Esophagus muscularis mucosa (tissue), 4 donors: ENCODE measurements at regions not wholly inside any gene's neighbourhood (a gene's known extent, or its start where the extent isn't known, plus 50 kb on each side); places are given as distances from the start of the nearest gene placed in this dataset.

Source experiments
- DNase-seq: peaks from one replicate; pipeline ENCODE4 v3.0.0-alpha.2; 2017; ENCODE audit errors: extremely low spot score
- H3K27ac ChIP-seq, 4 donors: fragments of 200-600 bp; sonication (generic); replicated peaks in 1 of 4; 1 replicate in 3 of 4; 2 replicates in 1 of 4; pipeline ENCODE4 v1.5.1; 2016 to 2019; ENCODE audit warnings: mild to moderate bottlenecking in 1 of 4
- H3K27me3 ChIP-seq, 4 donors: fragments of 200-600 bp; sonication (generic); one replicate each; pipeline versions ENCODE4 v1.5.1 to v1.6.0; 2016 to 2019
- H3K36me3 ChIP-seq, 4 donors: fragments of 200-600 bp; sonication (generic); one replicate each; pipeline ENCODE4 v1.5.1; 2016 to 2019
- H3K4me1 ChIP-seq, 4 donors: fragments of 200-600 bp; sonication (generic); one replicate each; pipeline ENCODE4 v1.5.1; 2016 to 2019
- H3K4me3 ChIP-seq, 4 donors: fragments of 200-600 bp; sonication (generic); 1 replicate in 2 of 4; 2 replicates in 2 of 4; pipeline ENCODE4 v1.5.1; 2016 to 2019; ENCODE audit warnings: mild to moderate bottlenecking in 4 of 4, moderate library complexity in 1 of 4
- H3K9me3 ChIP-seq, 4 donors: fragments of 200-600 bp; sonication (generic); 1 replicate in 3 of 4; 2 replicates in 1 of 4; pipeline ENCODE4 v1.5.1; 2016 to 2019
- EP300 ChIP-seq: sonication (generic); formaldehyde crosslinking; IDR thresholded peaks from one replicate; pipeline ENCODE4 v1.6.1; 2017; ENCODE audit warnings: antibody characterized with exemption
- POLR2A ChIP-seq: fragments of 450-650 bp; IDR thresholded peaks from one replicate; pipeline ENCODE4 v1.6.1; 2017; ENCODE audit warnings: antibody characterized with exemption, moderate library complexity, mild to moderate bottlenecking, low read depth
- POLR2AphosphoS5 ChIP-seq, 2 donors: sonication (generic); formaldehyde crosslinking; IDR thresholded peaks; one replicate each; pipeline ENCODE4 v1.6.1; 2017; ENCODE audit warnings: antibody characterized with exemption in 2 of 2
- WGBS: methylation state at CpG from one replicate; pipeline ENCODE4 v1.1.5; 2018; 5-methylcytosine and 5-hydroxymethylcytosine counted together
- intact Hi-C: fragments of 100-400 bp; cut with DNase I; formaldehyde crosslinking; loops from one replicate; pipeline ENCODE4 v1.15.1; 2023
- TF ChIP-seq, protein P1 (sequence below), 3 experiments: fragments of 200-600 bp in 2 of 3; fragments of 450-650 bp in 1 of 3; sonication (generic) in 2 of 3; IDR thresholded peaks; one replicate each; pipeline ENCODE4 v1.5.1; 2017 to 2019; ENCODE audit warnings: antibody characterized with exemption in 3 of 3, mild to moderate bottlenecking in 2 of 3, moderate library complexity in 1 of 3

DNA sequence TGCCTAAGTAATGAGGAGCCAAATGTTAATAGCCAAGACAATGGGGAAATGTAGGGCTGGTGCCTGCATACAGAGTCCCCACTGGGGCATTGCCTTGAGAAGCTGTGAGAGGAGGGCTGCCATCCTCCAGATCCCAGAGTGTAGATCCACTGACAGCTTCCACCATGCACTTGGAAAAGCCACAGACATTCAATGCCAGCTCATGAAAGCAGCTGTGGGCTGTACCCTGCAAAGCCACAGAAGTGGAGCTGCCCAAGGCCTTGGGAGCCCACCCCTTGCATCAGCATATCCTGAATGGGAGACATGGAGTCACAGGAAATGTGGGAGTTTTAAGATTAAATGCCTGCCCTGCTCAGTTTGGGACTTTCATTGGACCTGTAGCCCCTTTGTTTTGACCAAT lies 244.7 kb downstream of the BTG1 start:
- no peak for DNase-seq
- H3K9me3 ChIP-seq: no peaks in the 10 kb centered on the region
- no peak for TF ChIP-seq EP300
- TF ChIP-seq POLR2A: no peak
- TF ChIP-seq, protein P1, sequence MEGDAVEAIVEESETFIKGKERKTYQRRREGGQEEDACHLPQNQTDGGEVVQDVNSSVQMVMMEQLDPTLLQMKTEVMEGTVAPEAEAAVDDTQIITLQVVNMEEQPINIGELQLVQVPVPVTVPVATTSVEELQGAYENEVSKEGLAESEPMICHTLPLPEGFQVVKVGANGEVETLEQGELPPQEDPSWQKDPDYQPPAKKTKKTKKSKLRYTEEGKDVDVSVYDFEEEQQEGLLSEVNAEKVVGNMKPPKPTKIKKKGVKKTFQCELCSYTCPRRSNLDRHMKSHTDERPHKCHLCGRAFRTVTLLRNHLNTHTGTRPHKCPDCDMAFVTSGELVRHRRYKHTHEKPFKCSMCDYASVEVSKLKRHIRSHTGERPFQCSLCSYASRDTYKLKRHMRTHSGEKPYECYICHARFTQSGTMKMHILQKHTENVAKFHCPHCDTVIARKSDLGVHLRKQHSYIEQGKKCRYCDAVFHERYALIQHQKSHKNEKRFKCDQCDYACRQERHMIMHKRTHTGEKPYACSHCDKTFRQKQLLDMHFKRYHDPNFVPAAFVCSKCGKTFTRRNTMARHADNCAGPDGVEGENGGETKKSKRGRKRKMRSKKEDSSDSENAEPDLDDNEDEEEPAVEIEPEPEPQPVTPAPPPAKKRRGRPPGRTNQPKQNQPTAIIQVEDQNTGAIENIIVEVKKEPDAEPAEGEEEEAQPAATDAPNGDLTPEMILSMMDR (IDR thresholded peaks at IDR 0.05): no peak
- TF ChIP-seq POLR2AphosphoS5 (IDR thresholded peaks at IDR 0.05): no peak
- no peak overlapping the region for H3K27ac ChIP-seq
- no peak overlapping the region for H3K4me3 ChIP-seq
- H3K36me3 ChIP-seq: no peaks in the 10 kb centered on the region
- H3K4me1 ChIP-seq: peaks cover 2 to 12% (median 8%) of the 10 kb centered on the region in 4 donors
- no peaks in the 10 kb centered on the region for H3K27me3 ChIP-seq
- intact Hi-C loops: no loop called here

GRCh38 chr12:91899056-91899455 lies 246.6 kb downstream of the BTG1 start:
- no peak for DNase-seq
- H3K27me3 ChIP-seq: no peaks in the 10 kb centered on the region
- intact Hi-C loops: no loop called here
- H3K4me1 ChIP-seq: peaks cover 2 to 13% (median 8%) of the 10 kb centered on the region in 4 donors
- no peak overlapping the region for H3K27ac ChIP-seq
- WGBS: 54% methylated on average over 1 of the region's 1 CpG
- no peaks in the 10 kb centered on the region for H3K36me3 ChIP-seq
- no peaks in the 10 kb centered on the region for H3K9me3 ChIP-seq
- TF ChIP-seq EP300 (no peak), POLR2AphosphoS5 (IDR thresholded peaks at IDR 0.05) (no peak), POLR2A (no peak)
- TF ChIP-seq, protein P1 (IDR thresholded peaks at IDR 0.05): no peak
- no peak overlapping the region for H3K4me3 ChIP-seq

DNA sequence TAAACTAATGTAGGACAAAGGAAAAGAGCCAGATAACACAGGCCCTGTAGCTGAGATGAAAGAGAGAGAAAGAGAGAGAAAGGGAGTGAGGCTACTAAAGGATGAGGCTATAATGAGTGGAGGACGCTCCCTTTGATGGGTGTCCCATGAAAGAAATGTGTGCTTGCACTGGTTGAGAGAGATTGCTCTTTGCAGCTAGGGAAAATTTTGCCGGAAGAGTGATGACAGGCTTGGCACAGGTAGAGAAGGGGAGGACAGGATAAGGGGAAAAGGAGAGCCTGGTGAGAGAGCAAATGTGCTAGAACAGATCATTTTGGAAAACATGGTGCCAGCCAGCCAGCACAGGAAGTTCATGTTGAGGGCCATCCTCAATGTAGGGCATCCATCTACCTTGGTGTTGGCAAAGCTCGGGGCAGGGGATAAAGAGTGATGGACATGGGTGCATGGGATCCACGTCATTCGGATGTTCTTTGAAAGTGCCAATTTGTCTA lies 248.6 kb downstream of the BTG1 start:
- no peak for DNase-seq
- intact Hi-C loops: no loop called here
- H3K27me3 ChIP-seq: no peaks in the 10 kb centered on the region
- no peaks in the 10 kb centered on the region for H3K9me3 ChIP-seq
- H3K4me3 ChIP-seq: no peak overlapping the region
- 89% methylated on average over 5 of the region's 5 CpGs for WGBS
- H3K36me3 ChIP-seq: no peaks in the 10 kb centered on the region
- TF ChIP-seq POLR2A (no peak), POLR2AphosphoS5 (IDR thresholded peaks at IDR 0.05) (no peak), EP300 (no peak)
- TF ChIP-seq, protein P1 (IDR thresholded peaks at IDR 0.05): no peak
- H3K27ac ChIP-seq: no peak overlapping the region
- peaks cover 2 to 13% (median 8%) of the 10 kb centered on the region in 4 donors for H3K4me1 ChIP-seq

GRCh38 chr12:91896286-91897024 lies 249.2 kb downstream of the BTG1 start:
- Histone ChIP-seq H3K27me3 (no peaks in the 10 kb centered on the region), H3K27ac (no peak overlapping the region), H3K4me1 (peaks cover 2 to 13% (median 8%) of the 10 kb centered on the region in 4 donors), H3K36me3 (no peaks in the 10 kb centered on the region), H3K4me3 (no peak overlapping the region), H3K9me3 (no peaks in the 10 kb centered on the region)
- intact Hi-C loops: no loop called here
- no peak for DNase-seq
- no peak for TF ChIP-seq POLR2A
- peak in 1 of 2 donors; percentile 20 for TF ChIP-seq POLR2AphosphoS5 (IDR thresholded peaks at IDR 0.05)
- TF ChIP-seq, protein P1 (IDR thresholded peaks at IDR 0.05): no peak
- WGBS: 45% methylated on average over 5 of the region's 5 CpGs

DNA sequence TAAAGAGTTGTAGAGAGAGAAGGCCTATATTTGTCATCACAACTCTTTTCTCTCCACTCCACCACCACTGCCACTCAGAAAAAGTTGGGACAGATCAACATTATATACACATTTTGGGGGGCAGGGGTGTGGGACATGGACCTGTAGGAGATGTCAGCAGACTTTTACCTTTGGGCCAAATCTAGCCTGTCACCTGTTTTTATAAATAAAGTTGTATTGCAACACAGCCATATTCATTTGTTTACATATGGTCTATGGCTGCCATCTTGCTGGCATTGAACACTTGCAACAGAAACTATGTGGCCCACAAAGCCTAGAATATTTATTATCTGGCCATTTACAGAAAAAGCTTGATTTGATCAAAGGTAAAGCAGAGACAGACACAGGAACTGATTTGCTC lies 250.7 kb downstream of the BTG1 start:
- H3K4me1 ChIP-seq: peaks cover 2 to 13% (median 8%) of the 10 kb centered on the region in 4 donors
- H3K9me3 ChIP-seq: no peaks in the 10 kb centered on the region
- H3K27me3 ChIP-seq: no peaks in the 10 kb centered on the region
- no peak for DNase-seq
- H3K27ac ChIP-seq: no peak overlapping the region
- H3K4me3 ChIP-seq: no peak overlapping the region
- no peaks in the 10 kb centered on the region for H3K36me3 ChIP-seq
- no peak for TF ChIP-seq EP300
- intact Hi-C loops: no loop called here
